Mesenchymal stem cell (in vitro differentiated cells and primary cell): ENCODE measurements at regions not wholly inside any gene's neighbourhood (a gene's known extent, or its start where the extent isn't known, plus 50 kb on each side); places are given as distances from the start of the nearest gene placed in this dataset.

Source experiments
- DNase-seq: peaks from one replicate; pipeline ENCODE4 v3.0.0-alpha.2; 2013
- H2AFZ ChIP-seq: one replicate; pipeline ENCODE4 v1.6.1; 2013; ENCODE audit warnings: low read depth, mild to moderate bottlenecking, control low read depth, inconsistent platforms, low read length, moderate library complexity
- H2AK5ac ChIP-seq: 2 replicates; pipeline ENCODE4 v1.6.1; 2013; ENCODE audit warnings: low read length, moderate library complexity, mild to moderate bottlenecking, inconsistent platforms; ENCODE audit not compliant: severe bottlenecking
- H2BK120ac ChIP-seq: one replicate; pipeline ENCODE4 v1.6.1; 2013; ENCODE audit warnings: low read depth, mild to moderate bottlenecking, inconsistent platforms, low read length, moderate library complexity
- H2BK12ac ChIP-seq, 2 experiments: one replicate each; pipeline ENCODE4 v1.6.1; 2013; ENCODE audit warnings: inconsistent platforms in 2 of 2, low read length in 2 of 2, mild to moderate bottlenecking in 2 of 2, moderate library complexity in 2 of 2, control low read depth in 1 of 2
- H2BK15ac ChIP-seq: one replicate; pipeline ENCODE4 v1.6.1; 2013; ENCODE audit warnings: mild to moderate bottlenecking, low read depth, inconsistent platforms; ENCODE audit not compliant: poor library complexity, severe bottlenecking
- H2BK5ac ChIP-seq: 2 replicates; pipeline ENCODE4 v1.6.1; 2013; ENCODE audit warnings: low read depth, mild to moderate bottlenecking, low read length, control low read depth, inconsistent platforms; ENCODE audit not compliant: poor library complexity, severe bottlenecking
- H3K14ac ChIP-seq, 2 experiments: one replicate each; pipeline ENCODE4 v1.6.1; 2013; ENCODE audit warnings: inconsistent platforms in 2 of 2, low read length in 2 of 2, control low read depth in 1 of 2, mild to moderate bottlenecking in 1 of 2, moderate library complexity in 1 of 2
- H3K18ac ChIP-seq, 2 experiments: one replicate each; pipeline ENCODE4 v1.6.1; 2013; ENCODE audit warnings: inconsistent platforms in 2 of 2, low read length in 2 of 2, control low read depth in 1 of 2, low read depth in 1 of 2, mild to moderate bottlenecking in 1 of 2
- H3K23ac ChIP-seq, 2 experiments: one replicate each; pipeline ENCODE4 v1.6.1; 2013; ENCODE audit warnings: inconsistent platforms in 2 of 2, low read length in 2 of 2, mild to moderate bottlenecking in 2 of 2, moderate library complexity in 2 of 2, control low read depth in 1 of 2
- H3K27ac ChIP-seq: 2 replicates; pipeline ENCODE4 v1.5.1; 2013; ENCODE audit warnings: mild to moderate bottlenecking, moderate library complexity, low read length, control low read depth, inconsistent platforms; ENCODE audit not compliant: poor library complexity, severe bottlenecking
- H3K27me3 ChIP-seq, 2 experiments: 2 replicates each; pipeline versions ENCODE4 v1.6.1 to v1.7.0; 2013; ENCODE audit warnings: low read length in 2 of 2, mild to moderate bottlenecking in 2 of 2, moderate library complexity in 2 of 2, control low read depth in 1 of 2, inconsistent platforms in 1 of 2; ENCODE audit not compliant: control insufficient read depth in 1 of 2, insufficient read depth in 1 of 2
- H3K36me3 ChIP-seq, 2 experiments: 2 replicates each; pipeline versions ENCODE4 v1.6.1 to v1.7.0; 2013; ENCODE audit warnings: low read length in 2 of 2, control low read depth in 1 of 2, inconsistent platforms in 1 of 2, low read depth in 1 of 2, mild to moderate bottlenecking in 1 of 2; ENCODE audit not compliant: insufficient read depth in 2 of 2, control insufficient read depth in 1 of 2
- H3K4ac ChIP-seq, 2 experiments: one replicate each; pipeline ENCODE4 v1.6.1; 2013; ENCODE audit warnings: inconsistent platforms in 2 of 2, low read length in 2 of 2, mild to moderate bottlenecking in 2 of 2, moderate library complexity in 2 of 2, control low read depth in 1 of 2, low read depth in 1 of 2
- H3K4me1 ChIP-seq: 2 replicates; pipeline ENCODE4 v1.6.1; 2013; ENCODE audit warnings: low read depth, low read length, control low read depth; ENCODE audit not compliant: control insufficient read depth, insufficient read depth
- H3K4me2 ChIP-seq: 2 replicates; pipeline ENCODE4 v1.6.1; 2013; ENCODE audit warnings: low read length, mild to moderate bottlenecking, inconsistent platforms; ENCODE audit not compliant: poor library complexity, severe bottlenecking
- H3K4me3 ChIP-seq, 2 experiments: 2 replicates each; pipeline versions ENCODE4 v1.5.1 to v1.7.0; 2013; ENCODE audit warnings: low read length in 2 of 2, mild to moderate bottlenecking in 2 of 2, control low read depth in 1 of 2, low read depth in 1 of 2; ENCODE audit not compliant: insufficient read depth in 1 of 2
- H3K79me1 ChIP-seq: replicated peaks from 2 replicates; pipeline ENCODE4 v1.6.1; 2013; ENCODE audit warnings: mild to moderate bottlenecking, control low read depth, low read length, inconsistent platforms; ENCODE audit not compliant: poor library complexity, severe bottlenecking
- H3K9ac ChIP-seq: 2 replicates; pipeline ENCODE4 v1.7.0; 2013; ENCODE audit warnings: mild to moderate bottlenecking, low read length, moderate library complexity
- H3K9me3 ChIP-seq: 2 replicates; pipeline ENCODE4 v1.7.0; 2013; ENCODE audit warnings: mild to moderate bottlenecking, low read length; ENCODE audit not compliant: control insufficient read depth
- H4K8ac ChIP-seq: one replicate; pipeline ENCODE4 v1.6.1; 2013; ENCODE audit warnings: inconsistent platforms, mild to moderate bottlenecking, low read length, moderate library complexity
- H4K91ac ChIP-seq: one replicate; pipeline ENCODE4 v1.6.1; 2013; ENCODE audit warnings: mild to moderate bottlenecking, low read length, inconsistent platforms
- WGBS: methylation state at CpG from one replicate; pipeline ENCODE4 v1.1.7; 2013; ENCODE audit warnings: mixed read lengths; 5-methylcytosine and 5-hydroxymethylcytosine counted together

DNA sequence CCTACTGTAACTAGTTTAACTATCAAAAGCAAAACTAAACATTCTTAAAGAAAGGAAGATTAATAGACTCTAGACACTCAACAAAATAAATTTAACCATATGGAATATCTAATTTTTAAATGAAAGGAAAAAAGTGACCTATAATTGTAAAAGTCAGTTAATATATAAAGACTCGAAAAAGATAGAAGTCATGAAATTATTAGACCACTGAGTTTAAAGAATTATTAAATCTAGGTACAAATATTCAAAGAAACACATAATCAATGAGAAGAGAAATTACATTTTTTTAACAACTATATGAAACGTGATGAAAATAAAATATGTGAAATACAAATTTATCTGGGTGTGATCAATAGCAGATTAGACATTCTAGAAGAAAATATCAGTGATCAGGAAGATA, 706.8 kb upstream of the PCDH20 start:
- H3K36me3 ChIP-seq, result no peaks in the 10 kb centered on the region
- H3K27ac ChIP-seq, result no peak overlapping the region
- no peak overlapping the region for H2AK5ac ChIP-seq
- no peak overlapping the region for H2BK12ac ChIP-seq
- no peaks in the 10 kb centered on the region for H3K79me1 ChIP-seq
- H3K4me3 ChIP-seq, result no peak overlapping the region
- no peaks in the 10 kb centered on the region for H3K9me3 ChIP-seq
- no peak overlapping the region for H2BK15ac ChIP-seq
- no peak overlapping the region for H3K14ac ChIP-seq
- H2BK5ac ChIP-seq, result no peak overlapping the region
- no peak overlapping the region for H2AFZ ChIP-seq
- H3K9ac ChIP-seq, result no peak overlapping the region
- no peaks in the 10 kb centered on the region for H3K27me3 ChIP-seq
- H3K18ac ChIP-seq, result no peak overlapping the region
- no peak overlapping the region for H3K4ac ChIP-seq
- H4K91ac ChIP-seq, result no peak overlapping the region
- no peak overlapping the region for H4K8ac ChIP-seq
- DNase-seq, result no peak
- no CpG with 5 or more reads among the region's 2 CpGs for WGBS
- no peak overlapping the region for H2BK120ac ChIP-seq
- H3K4me1 ChIP-seq, result no peaks in the 10 kb centered on the region
- no peak overlapping the region for H3K4me2 ChIP-seq
- no peak overlapping the region for H3K23ac ChIP-seq

DNA sequence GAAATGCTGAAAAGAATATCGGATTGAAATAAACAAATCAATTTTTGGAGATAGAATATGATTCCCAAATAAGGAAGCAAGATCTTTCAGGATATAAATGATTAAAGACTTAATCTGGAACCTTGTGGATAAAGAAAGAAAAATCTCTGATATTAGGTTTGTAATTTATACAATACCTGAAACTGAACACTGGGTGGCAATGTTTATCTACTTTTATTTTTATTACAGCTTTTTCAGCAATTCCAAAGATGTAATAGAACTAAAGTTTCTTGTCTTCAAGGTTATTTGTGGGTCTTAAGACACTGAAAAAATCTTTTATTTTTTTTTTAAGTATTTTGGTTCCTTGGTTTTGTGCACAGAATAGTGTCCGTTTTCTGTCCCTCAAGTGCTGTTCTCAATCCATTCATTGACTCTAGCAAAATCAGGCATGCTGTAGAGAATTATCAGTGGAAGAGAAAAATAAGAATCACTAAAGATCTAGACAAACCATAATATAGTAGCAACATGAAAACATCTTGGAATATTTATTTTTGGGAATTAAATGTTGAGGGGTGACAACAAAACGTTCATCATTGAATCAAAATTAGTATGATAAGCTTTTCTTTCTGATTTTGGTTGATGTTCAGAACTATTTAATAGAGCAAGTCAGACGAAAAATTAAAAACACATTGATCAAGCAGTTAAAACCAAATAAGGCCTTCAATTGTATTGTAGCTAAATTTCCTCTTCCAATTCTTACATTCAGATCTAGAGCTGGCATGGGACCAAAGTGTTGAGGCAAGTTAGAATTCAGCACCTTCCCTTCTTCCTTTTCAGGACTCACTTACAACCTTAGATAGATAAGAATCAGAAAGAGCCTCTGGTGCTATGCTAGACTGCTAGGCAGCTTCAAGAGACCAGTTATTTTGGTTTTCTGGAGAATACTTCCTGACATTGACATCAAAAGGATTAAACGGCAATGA, 704.4 kb upstream of the PCDH20 start:
- H3K4me1 ChIP-seq, result peaks cover 11% of the 10 kb centered on the region
- DNase-seq, result peak; percentile 28
- H3K9ac ChIP-seq, result no peak overlapping the region
- no CpG with 5 or more reads among the region's 5 CpGs for WGBS
- no peak overlapping the region for H3K27ac ChIP-seq
- no peak overlapping the region for H2BK12ac ChIP-seq
- no peak overlapping the region for H3K4me2 ChIP-seq
- H4K91ac ChIP-seq, result no peak overlapping the region
- no peaks in the 10 kb centered on the region for H3K79me1 ChIP-seq
- no peak overlapping the region for H2BK120ac ChIP-seq
- H2BK15ac ChIP-seq, result no peak overlapping the region
- no peak overlapping the region for H4K8ac ChIP-seq
- H3K4me3 ChIP-seq, result no peak overlapping the region
- H3K9me3 ChIP-seq, result no peaks in the 10 kb centered on the region
- H2AFZ ChIP-seq, result no peak overlapping the region
- no peak overlapping the region for H3K4ac ChIP-seq
- no peak overlapping the region for H2BK5ac ChIP-seq
- no peaks in the 10 kb centered on the region for H3K36me3 ChIP-seq
- no peak overlapping the region for H3K14ac ChIP-seq
- no peak overlapping the region for H2AK5ac ChIP-seq
- H3K27me3 ChIP-seq, result no peaks in the 10 kb centered on the region
- H3K23ac ChIP-seq, result no peak overlapping the region
- no peak overlapping the region for H3K18ac ChIP-seq

DNA sequence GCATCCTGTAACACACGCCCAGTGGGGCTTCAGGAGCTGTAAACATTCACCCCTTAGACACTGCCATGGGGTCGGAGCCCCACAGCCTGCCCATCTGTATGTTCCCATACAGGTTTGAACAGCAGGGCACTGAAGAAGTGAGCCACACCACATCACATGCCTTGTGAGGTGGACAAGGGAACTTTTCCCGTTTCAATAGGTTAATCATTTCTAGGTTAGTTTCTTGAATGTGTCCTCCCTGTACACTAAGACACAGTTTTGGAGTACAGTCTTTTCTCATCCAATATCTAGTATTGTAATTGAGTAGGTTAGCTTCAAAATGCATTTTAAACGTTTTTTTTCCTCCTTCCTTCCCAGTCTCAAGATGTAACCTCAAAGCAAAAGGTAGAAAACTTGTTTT, 700.2 kb upstream of the PCDH20 start:
- Histone ChIP-seq H2BK5ac (no peak overlapping the region), H3K14ac (no peak overlapping the region), H3K4me1 (peaks cover 11% of the 10 kb centered on the region), H3K4me3 (no peak overlapping the region), H2BK12ac (no peak overlapping the region), H3K4me2 (no peak overlapping the region), H4K8ac (no peak overlapping the region), H2BK15ac (no peak overlapping the region), H2BK120ac (no peak overlapping the region), H3K36me3 (no peaks in the 10 kb centered on the region), H3K27me3 (no peaks in the 10 kb centered on the region), H3K4ac (no peak overlapping the region), H3K27ac (peak overlapping the region; percentile 48), H3K9ac (no peak overlapping the region), H2AK5ac (no peak overlapping the region), H4K91ac (no peak overlapping the region), H3K18ac (no peak overlapping the region), H3K23ac (no peak overlapping the region), H3K79me1 (no peaks in the 10 kb centered on the region), H2AFZ (no peak overlapping the region), H3K9me3 (no peaks in the 10 kb centered on the region)
- WGBS, result 83% methylated on average over 3 of the region's 4 CpGs
- DNase-seq, result no peak

DNA sequence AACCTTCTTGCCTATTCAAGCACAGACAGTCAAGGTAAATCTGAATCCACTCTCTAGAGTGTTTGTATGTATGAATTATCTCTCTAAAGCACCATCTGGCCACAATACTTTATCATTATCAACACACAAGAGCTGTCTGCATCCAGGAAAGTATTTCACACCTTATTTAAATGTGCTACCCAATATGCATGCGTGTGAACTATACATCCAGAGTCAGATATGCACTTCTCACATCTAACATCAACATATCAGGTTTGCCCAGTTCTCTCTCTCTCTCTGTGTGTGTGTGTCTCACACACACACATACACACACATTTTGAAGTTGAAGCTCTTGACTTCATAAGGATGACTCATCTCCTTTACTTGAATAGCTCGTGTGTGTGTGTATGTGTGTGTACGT, 697.5 kb upstream of the PCDH20 start:
- H3K27ac ChIP-seq, result no peak overlapping the region
- H4K91ac ChIP-seq, result no peak overlapping the region
- H3K14ac ChIP-seq, result no peak overlapping the region
- H3K4me1 ChIP-seq, result peaks cover 11% of the 10 kb centered on the region
- H3K9ac ChIP-seq, result no peak overlapping the region
- no peak overlapping the region for H3K4me3 ChIP-seq
- no peak overlapping the region for H4K8ac ChIP-seq
- no peak overlapping the region for H2BK120ac ChIP-seq
- no peaks in the 10 kb centered on the region for H3K36me3 ChIP-seq
- DNase-seq, result peak; percentile 45
- H3K9me3 ChIP-seq, result no peaks in the 10 kb centered on the region
- H3K23ac ChIP-seq, result no peak overlapping the region
- no peak overlapping the region for H2BK15ac ChIP-seq
- no peaks in the 10 kb centered on the region for H3K79me1 ChIP-seq
- H3K27me3 ChIP-seq, result no peaks in the 10 kb centered on the region
- 98% methylated on average over 1 of the region's 3 CpGs for WGBS
- no peak overlapping the region for H3K18ac ChIP-seq
- no peak overlapping the region for H2AFZ ChIP-seq
- H2BK12ac ChIP-seq, result no peak overlapping the region
- no peak overlapping the region for H3K4ac ChIP-seq
- H3K4me2 ChIP-seq, result no peak overlapping the region
- H2BK5ac ChIP-seq, result no peak overlapping the region
- H2AK5ac ChIP-seq, result no peak overlapping the region
